K562 (cell line): ENCODE measurements at regions not wholly inside any gene's neighbourhood (a gene's known extent, or its start where the extent isn't known, plus 50 kb on each side); places are given as distances from the start of the nearest gene placed in this dataset.

Experiments
- ATAC-seq: fragments of 200-7000 bp; cut with Tn5 transposase; 3 replicates; pipeline ENCODE4 v1.9.1; 2020; ENCODE audit warnings: moderate library complexity
- BruUV-seq: library from RNA; stranded (reverse); fragments of 400-500 nt; replicated peaks from 2 replicates; lab custom pipeline; 2021; lab: Mats Ljungman, UMichigan
- CTCF ChIA-PET: fragments of 300-600 bp; formaldehyde crosslinking; extraction: SDS; loops from one replicate; lab custom pipeline; 2021; ENCODE audit warnings: low intra/inter-chr PET ratio; lab: Yijun Ruan, JAX
- POLR2A ChIA-PET: fragments of 300-600, 350-650 bp; sonication (Branson Sonifier 250); formaldehyde crosslinking; extraction: SDS; loops from one replicate; lab custom pipeline; 2021; ENCODE audit warnings: antibody characterized with exemption, inconsistent platforms; lab: Yijun Ruan, JAX
- DNase-seq, 4 experiments: peaks; one replicate each; pipeline versions ENCODE4 v3.0.0 to v3.0.0-alpha.2; 2011 to 2018; ENCODE audit warnings: low spot score in 3 of 4, mixed read lengths in 3 of 4; ENCODE audit errors: extremely low read depth in 1 of 4
- FAIRE-seq: peaks from 2 replicates; lab custom pipeline; 2011; peaks lifted over from hg19 to GRCh38; lab: Jason Lieb, UNC
- H2AFZ ChIP-seq: 2 replicates; pipeline ENCODE4 v1.6.0; 2011; ENCODE audit warnings: low read depth, low read length, control low read depth, inconsistent platforms
- H3K27ac ChIP-seq: fragments of 200-600 bp; 3 replicates; pipeline ENCODE4 v1.8.0; 2011; ENCODE audit warnings: low read depth, mild to moderate bottlenecking, control low read depth, inconsistent platforms, low read length, moderate library complexity, mixed read lengths; ENCODE audit errors: extremely low read depth
- H3K27me3 ChIP-seq, 2 experiments: fragments of 300-600 bp in 1 of 2; 2 replicates in 1 of 2; 3 replicates in 1 of 2; pipeline versions ENCODE4 v1.6.0 to v1.8.0; 2011; ENCODE audit warnings: inconsistent platforms in 2 of 2, low read length in 2 of 2, mild to moderate bottlenecking in 1 of 2, mixed read lengths in 1 of 2, moderate library complexity in 1 of 2; ENCODE audit not compliant: control insufficient read depth in 2 of 2, insufficient read depth in 2 of 2
- H3K36me3 ChIP-seq: fragments of 300-600 bp; 3 replicates; pipeline ENCODE4 v1.8.0; 2011; ENCODE audit warnings: mild to moderate bottlenecking, low read length, inconsistent platforms; ENCODE audit not compliant: control insufficient read depth, insufficient read depth
- H3K4me1 ChIP-seq, 2 experiments: fragments of 200-600 bp in 1 of 2; replicated peaks in 1 of 2; 2 replicates in 1 of 2; 3 replicates in 1 of 2; pipeline versions ENCODE4 v1.5.1 to v1.8.0; 2011; ENCODE audit warnings: inconsistent platforms in 2 of 2, low read length in 2 of 2, mild to moderate bottlenecking in 1 of 2, mixed read lengths in 1 of 2, moderate library complexity in 1 of 2; ENCODE audit not compliant: control insufficient read depth in 2 of 2, insufficient read depth in 2 of 2
- H3K4me2 ChIP-seq: 2 replicates; pipeline ENCODE4 v1.6.1; 2011; ENCODE audit warnings: low read length, control low read depth, inconsistent platforms, mixed read lengths; ENCODE audit not compliant: insufficient read depth
- H3K4me3 ChIP-seq: fragments of 200-600 bp; sonication (generic), shearing (Covaris generic); 2 replicates; pipeline ENCODE4 v1.5.1; 2016; ENCODE audit warnings: control low read depth, inconsistent platforms
- H3K79me2 ChIP-seq: fragments of 200-600 bp; 3 replicates; pipeline ENCODE4 v1.8.0; 2011; ENCODE audit warnings: low read length, inconsistent platforms; ENCODE audit not compliant: control insufficient read depth, insufficient read depth
- H3K9ac ChIP-seq, 2 experiments: 2 replicates each; pipeline versions ENCODE4 v1.6.0 to v1.6.1; 2011; ENCODE audit warnings: low read depth in 2 of 2, low read length in 2 of 2, control low read depth in 1 of 2, inconsistent platforms in 1 of 2, mild to moderate bottlenecking in 1 of 2, mixed read lengths in 1 of 2; ENCODE audit not compliant: insufficient read depth in 1 of 2
- H3K9me1 ChIP-seq: one replicate; pipeline ENCODE4 v1.6.0; 2011; ENCODE audit warnings: inconsistent platforms, mild to moderate bottlenecking, low read length, moderate library complexity; ENCODE audit not compliant: control insufficient read depth, insufficient read depth
- H3K9me3 ChIP-seq: replicated peaks from 2 replicates; pipeline ENCODE4 v1.5.1; 2011; ENCODE audit warnings: low read depth, low read length, inconsistent platforms; ENCODE audit not compliant: control insufficient read depth, insufficient read depth
- H4K20me1 ChIP-seq: replicated peaks from 2 replicates; pipeline ENCODE4 v1.6.1; 2011; ENCODE audit warnings: low read length, inconsistent platforms, mixed read lengths; ENCODE audit not compliant: control insufficient read depth, insufficient read depth
- CC2D1A ChIP-seq: fragments of 450-650 bp; IDR thresholded peaks from 2 replicates; pipeline ENCODE4 v1.6.1; 2017; ENCODE audit warnings: mild to moderate bottlenecking
- CHD1 ChIP-seq: fragments of 200-600 bp; sonication (generic); IDR thresholded peaks from one replicate; pipeline ENCODE4 v1.6.1; 2012; ENCODE audit warnings: mild to moderate bottlenecking, moderate library complexity, low read length, inconsistent platforms
- CTBP1 ChIP-seq: fragments of 450-650 bp; IDR thresholded peaks from 2 replicates; pipeline ENCODE4 v1.6.1; 2016; ENCODE audit warnings: borderline replicate concordance
- ESRRB ChIP-seq: fragments of 250-450 bp; sonication (Bioruptor Pico); IDR thresholded peaks from 2 replicates; pipeline ENCODE4 v1.5.0; 2020; ENCODE audit warnings: mild to moderate bottlenecking, moderate library complexity, borderline replicate concordance
- NCOA1 ChIP-seq: fragments of 450-650 bp; IDR thresholded peaks from 2 replicates; pipeline ENCODE4 v1.6.1; 2016; ENCODE audit warnings: low read depth
- SIN3B ChIP-seq: fragments of 450-650 bp; IDR thresholded peaks from 2 replicates; pipeline ENCODE4 v1.6.1; 2017; ENCODE audit warnings: low read depth, mild to moderate bottlenecking, moderate library complexity
- SMAD2 ChIP-seq: fragments of 150-350 bp; IDR thresholded peaks from 2 replicates; pipeline ENCODE4 v1.6.1; 2014; ENCODE audit warnings: low read depth, mild to moderate bottlenecking, low read length
- WGBS: fragments of 100-300 bp; shearing (Covaris generic); methylation state at CpG from one replicate; pipeline ENCODE4 v1.1.6; 2016; ENCODE audit warnings: low coverage, mixed read lengths; ENCODE audit not compliant: insufficient coverage; ENCODE audit errors: missing lambda C conversion rate; 5-methylcytosine and 5-hydroxymethylcytosine counted together
- in situ Hi-C: fragments of 300-500 bp; cut with MboI; formaldehyde crosslinking; loops from 4 replicates; pipeline ENCODE4 v1.15.0; 2018; ENCODE audit warnings: inconsistent platforms, mixed read lengths
- intact Hi-C: fragments of 100-400 bp; cut with micrococcal nuclease; formaldehyde crosslinking; loops from 2 replicates; pipeline ENCODE4 v1.14.2; 2022
- TF ChIP-seq, protein P1 (sequence below): fragments of 450-650 bp; formaldehyde crosslinking; IDR thresholded peaks from 2 replicates; pipeline ENCODE4 v1.4.0; 2022; ENCODE audit warnings: missing genetic modification characterization
- TF ChIP-seq, protein P2 (sequence below): IDR thresholded peaks from 3 replicates; pipeline ENCODE4 v1.6.1; 2011; ENCODE audit warnings: borderline replicate concordance, mild to moderate bottlenecking, moderate library complexity; ENCODE audit not compliant: insufficient read length; ENCODE audit errors: extremely low read depth
- TF ChIP-seq, protein P3 (sequence below): fragments of 450-650 bp; IDR thresholded peaks from 2 replicates; pipeline ENCODE4 v1.6.1; 2017; ENCODE audit warnings: mild to moderate bottlenecking, moderate library complexity

DNA sequence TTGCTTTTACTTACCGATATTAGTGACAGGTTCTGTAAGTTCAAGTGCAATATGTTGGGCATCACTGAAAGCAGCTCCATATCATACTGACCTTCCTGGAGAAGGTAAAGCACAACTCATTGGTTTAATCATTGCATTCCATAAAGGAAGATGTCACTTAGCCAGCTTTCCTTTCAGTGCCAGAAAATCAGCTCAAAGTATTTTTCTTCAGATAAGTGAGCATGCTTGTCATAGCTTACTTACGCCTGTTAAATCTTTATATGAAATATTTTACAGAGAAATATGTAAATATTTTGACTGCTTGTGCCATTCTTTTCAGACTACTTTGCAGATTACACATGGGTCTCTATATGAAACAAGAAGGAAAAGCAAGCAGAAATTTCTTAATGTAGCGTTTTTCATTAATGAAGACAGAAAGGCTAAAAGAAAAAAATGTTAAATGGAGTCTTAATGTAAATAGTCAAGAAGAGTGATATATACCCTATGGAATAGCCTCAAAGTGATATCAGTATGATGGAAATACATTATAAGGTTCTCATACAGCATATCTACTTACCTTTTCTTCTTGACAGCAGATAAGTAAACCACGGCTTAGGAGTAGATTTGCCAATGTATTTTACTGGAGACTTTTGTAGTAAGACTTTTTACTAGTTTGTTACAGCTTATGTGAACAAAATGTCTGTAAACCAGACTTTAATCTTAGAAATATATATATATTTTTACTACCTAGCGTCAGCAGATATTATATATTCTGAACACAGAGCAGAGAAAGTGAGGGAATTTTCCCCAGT, 649.7 kb downstream of the METTL15 start:
- Histone ChIP-seq H4K20me1 (no peaks in the 10 kb centered on the region), H3K4me2 (no peak overlapping the region), H3K79me2 (no peaks in the 10 kb centered on the region), H3K4me3 (no peak overlapping the region), H3K9me3 (no peaks in the 10 kb centered on the region), H3K27ac (no peak overlapping the region), H3K9me1 (no peaks in the 10 kb centered on the region), H3K4me1 (no peaks in the 10 kb centered on the region), H3K9ac (no peak overlapping the region), H3K27me3 (no peaks in the 10 kb centered on the region), H2AFZ (no peak overlapping the region), H3K36me3 (no peaks in the 10 kb centered on the region)
- in situ Hi-C loops (no loop called here), intact Hi-C loops (no loop called here)
- CTCF ChIA-PET: no interaction called here
- 3% methylated on average over 5 of the region's 5 CpGs for WGBS
- FAIRE-seq (no peak), DNase-seq (no peak), ATAC-seq (no peak)
- POLR2A ChIA-PET: no interaction called here
- TF ChIP-seq CC2D1A: no peak
- BruUV-seq: no TSS peak

DNA sequence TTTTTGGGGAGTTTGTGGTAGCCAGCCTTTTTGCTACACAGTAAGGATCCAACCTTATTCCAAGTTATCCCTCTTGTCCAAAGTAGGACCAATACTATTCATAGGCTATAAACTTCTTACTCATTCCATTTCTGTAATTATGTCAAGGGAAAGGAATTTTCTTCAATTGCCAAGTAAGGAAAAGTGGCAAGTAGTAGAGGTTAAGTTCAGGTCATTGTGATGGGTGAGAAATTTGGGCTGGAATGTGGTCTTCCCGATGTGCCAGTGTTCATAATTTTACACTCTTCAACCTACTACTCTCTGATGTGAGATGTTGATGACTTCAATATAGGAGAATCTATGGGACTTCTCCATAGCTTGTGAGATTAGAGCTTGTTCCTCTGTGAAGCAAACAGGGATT, 648.8 kb downstream of the METTL15 start:
- DNase-seq: no peak
- H3K9me1 ChIP-seq: no peaks in the 10 kb centered on the region
- no peaks in the 10 kb centered on the region for H3K79me2 ChIP-seq
- no peaks in the 10 kb centered on the region for H4K20me1 ChIP-seq
- no peaks in the 10 kb centered on the region for H3K27me3 ChIP-seq
- CTCF ChIA-PET: no interaction called here
- WGBS: 0% methylated on average over 1 of the region's 1 CpG
- BruUV-seq: no TSS peak
- H2AFZ ChIP-seq: no peak overlapping the region
- no peak for ATAC-seq
- H3K36me3 ChIP-seq: no peaks in the 10 kb centered on the region
- no peak for FAIRE-seq
- H3K9me3 ChIP-seq: no peaks in the 10 kb centered on the region
- H3K9ac ChIP-seq: no peak overlapping the region
- H3K4me2 ChIP-seq: no peak overlapping the region
- no peaks in the 10 kb centered on the region for H3K4me1 ChIP-seq
- POLR2A ChIA-PET: no interaction called here
- in situ Hi-C loops (no loop called here), intact Hi-C loops (no loop called here)
- H3K27ac ChIP-seq: no peak overlapping the region
- H3K4me3 ChIP-seq: no peak overlapping the region
- TF ChIP-seq, protein P1, sequence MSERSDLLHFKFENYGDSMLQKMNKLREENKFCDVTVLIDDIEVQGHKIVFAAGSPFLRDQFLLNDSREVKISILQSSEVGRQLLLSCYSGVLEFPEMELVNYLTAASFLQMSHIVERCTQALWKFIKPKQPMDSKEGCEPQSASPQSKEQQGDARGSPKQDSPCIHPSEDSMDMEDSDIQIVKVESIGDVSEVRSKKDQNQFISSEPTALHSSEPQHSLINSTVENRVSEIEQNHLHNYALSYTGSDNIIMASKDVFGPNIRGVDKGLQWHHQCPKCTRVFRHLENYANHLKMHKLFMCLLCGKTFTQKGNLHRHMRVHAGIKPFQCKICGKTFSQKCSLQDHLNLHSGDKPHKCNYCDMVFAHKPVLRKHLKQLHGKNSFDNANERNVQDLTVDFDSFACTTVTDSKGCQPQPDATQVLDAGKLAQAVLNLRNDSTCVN (CRISPR knock-in tag): no peak
- TF ChIP-seq NCOA1 (no peak), CHD1 (no peak), ESRRB (no peak), SMAD2 (no peak), CTBP1 (no peak), SIN3B (no peak)
- TF ChIP-seq, protein P2, sequence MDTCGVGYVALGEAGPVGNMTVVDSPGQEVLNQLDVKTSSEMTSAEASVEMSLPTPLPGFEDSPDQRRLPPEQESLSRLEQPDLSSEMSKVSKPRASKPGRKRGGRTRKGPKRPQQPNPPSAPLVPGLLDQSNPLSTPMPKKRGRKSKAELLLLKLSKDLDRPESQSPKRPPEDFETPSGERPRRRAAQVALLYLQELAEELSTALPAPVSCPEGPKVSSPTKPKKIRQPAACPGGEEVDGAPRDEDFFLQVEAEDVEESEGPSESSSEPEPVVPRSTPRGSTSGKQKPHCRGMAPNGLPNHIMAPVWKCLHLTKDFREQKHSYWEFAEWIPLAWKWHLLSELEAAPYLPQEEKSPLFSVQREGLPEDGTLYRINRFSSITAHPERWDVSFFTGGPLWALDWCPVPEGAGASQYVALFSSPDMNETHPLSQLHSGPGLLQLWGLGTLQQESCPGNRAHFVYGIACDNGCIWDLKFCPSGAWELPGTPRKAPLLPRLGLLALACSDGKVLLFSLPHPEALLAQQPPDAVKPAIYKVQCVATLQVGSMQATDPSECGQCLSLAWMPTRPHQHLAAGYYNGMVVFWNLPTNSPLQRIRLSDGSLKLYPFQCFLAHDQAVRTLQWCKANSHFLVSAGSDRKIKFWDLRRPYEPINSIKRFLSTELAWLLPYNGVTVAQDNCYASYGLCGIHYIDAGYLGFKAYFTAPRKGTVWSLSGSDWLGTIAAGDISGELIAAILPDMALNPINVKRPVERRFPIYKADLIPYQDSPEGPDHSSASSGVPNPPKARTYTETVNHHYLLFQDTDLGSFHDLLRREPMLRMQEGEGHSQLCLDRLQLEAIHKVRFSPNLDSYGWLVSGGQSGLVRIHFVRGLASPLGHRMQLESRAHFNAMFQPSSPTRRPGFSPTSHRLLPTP: no peak
- TF ChIP-seq, protein P3, sequence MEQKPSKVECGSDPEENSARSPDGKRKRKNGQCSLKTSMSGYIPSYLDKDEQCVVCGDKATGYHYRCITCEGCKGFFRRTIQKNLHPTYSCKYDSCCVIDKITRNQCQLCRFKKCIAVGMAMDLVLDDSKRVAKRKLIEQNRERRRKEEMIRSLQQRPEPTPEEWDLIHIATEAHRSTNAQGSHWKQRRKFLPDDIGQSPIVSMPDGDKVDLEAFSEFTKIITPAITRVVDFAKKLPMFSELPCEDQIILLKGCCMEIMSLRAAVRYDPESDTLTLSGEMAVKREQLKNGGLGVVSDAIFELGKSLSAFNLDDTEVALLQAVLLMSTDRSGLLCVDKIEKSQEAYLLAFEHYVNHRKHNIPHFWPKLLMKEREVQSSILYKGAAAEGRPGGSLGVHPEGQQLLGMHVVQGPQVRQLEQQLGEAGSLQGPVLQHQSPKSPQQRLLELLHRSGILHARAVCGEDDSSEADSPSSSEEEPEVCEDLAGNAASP: no peak
